GM18499 (cell line): ENCODE measurements at regions not wholly inside any gene's neighbourhood (a gene's known extent, or its start where the extent isn't known, plus 50 kb on each side); places are given as distances from the start of the nearest gene placed in this dataset.
"Not testable (repeated sequence)": the region's sequence is repeated elsewhere in the genome, so short reads cannot be mapped to it uniquely, and the experiment has no call there.

Experiments used
- ATAC-seq: cut with Tn5 transposase; IDR thresholded peaks from one replicate; pipeline ENCODE4 v1.9.1; 2021; ENCODE audit warnings: moderate number of reproducible peaks; ENCODE audit not compliant: insufficient read depth, unreplicated experiment

DNA sequence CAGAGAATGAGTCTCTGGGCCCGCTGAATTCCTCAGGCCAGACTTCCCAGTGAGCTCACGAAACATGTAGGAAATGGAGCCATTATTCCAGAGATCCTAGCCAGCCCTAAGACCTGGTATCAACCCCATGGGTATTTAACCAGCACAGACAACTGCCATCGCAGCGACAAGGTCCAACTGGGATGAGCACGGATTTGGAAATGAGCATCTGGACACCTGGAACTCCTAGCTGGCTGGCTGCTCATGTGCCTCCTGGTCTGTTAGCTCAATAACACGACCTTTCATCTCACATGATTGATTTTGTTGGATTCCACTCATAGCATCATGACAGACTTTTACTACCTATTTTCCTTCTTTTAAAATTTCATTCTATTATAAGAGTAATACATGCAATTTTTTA is 51.0 kb downstream of the POU3F3 start:
- ATAC-seq = no peak

- ATAC-seq = no peak
Measured at GRCh38 chr2:104909317-104909716, 55.4 kb downstream of the POU3F3 start.

GRCh38 chr2:104914509-104914908 is 60.6 kb downstream of the POU3F3 start:
- no peak for ATAC-seq

DNA sequence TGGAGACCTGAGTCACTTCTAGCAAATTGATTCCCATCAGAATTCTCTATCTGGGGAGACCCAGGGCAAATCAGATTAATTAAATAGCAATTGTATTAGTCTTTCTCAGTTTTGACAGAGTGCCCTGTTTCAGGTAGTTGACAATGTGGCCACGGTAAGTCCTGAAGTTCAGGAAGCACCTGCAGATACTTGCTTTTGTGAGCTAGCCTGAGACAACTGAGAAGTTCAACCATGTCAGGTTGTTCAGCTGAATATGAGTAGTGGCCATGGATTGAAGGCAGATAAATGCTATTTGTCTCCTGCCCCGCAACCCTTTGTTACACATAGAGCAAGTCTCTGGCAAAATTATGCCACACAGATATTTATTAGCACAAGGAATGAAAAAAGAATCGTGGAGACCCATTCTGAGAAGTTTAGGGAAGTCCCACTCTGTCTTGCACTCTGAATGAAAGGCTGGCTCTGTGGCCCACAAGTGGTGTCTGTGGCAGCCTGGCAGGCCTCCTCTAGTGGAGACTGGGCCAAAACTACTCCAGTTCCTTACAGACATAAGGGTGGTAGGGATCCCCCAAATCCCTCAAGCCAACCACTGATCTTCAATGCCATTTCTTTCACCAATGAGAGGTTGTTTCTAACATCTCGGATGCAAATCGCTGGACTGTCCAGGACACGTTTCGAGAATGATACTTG is 61.3 kb downstream of the POU3F3 start:
- no peak for ATAC-seq

GRCh38 chr2:104919127-104919526 is 65.2 kb downstream of the POU3F3 start:
- ATAC-seq = no peak

DNA sequence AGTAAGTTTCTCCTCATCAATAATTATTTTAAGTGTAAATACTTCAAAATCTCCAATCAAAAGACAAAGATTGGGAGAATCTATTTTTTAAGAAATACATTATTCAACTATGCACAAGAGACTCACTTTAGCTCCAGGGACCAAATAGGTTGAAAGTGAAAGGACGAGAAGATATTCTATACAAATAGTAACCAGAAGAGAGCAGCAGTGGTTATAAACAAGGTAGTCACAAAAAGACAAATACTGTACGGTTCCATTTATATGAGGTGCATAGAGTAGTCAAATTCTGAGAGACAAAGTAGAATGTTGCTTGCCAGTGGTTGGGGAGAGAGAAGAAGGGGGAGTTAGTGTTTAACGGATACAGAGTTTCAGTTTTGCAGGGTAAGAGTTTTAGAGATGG is 69.8 kb downstream of the POU3F3 start:
- no peak for ATAC-seq

DNA sequence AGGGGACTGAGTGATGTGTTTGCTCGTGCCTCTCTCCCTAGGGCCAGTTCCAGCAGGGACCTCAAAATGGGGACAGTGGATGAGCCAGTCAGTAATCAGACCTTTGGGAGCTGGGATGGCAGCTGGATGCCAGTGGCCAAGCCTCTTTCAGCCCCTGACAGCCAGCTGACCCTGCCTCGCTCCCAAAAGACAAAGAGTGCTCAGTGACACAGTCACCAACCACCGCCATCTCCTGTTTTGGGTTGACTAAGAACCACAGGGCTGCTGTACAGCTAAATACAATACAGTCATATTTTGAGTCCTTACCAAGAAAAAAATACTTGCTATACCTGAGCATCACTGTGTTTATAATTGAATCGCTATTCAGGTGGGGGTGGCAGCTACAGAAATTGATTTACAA is 75.7 kb downstream of the POU3F3 start:
- no peak for ATAC-seq

- ATAC-seq = no peak
Measured at GRCh38 chr2:104930732-104931131, 76.8 kb downstream of the POU3F3 start.

GRCh38 chr2:104932243-104932642 is 78.3 kb downstream of the POU3F3 start:
- ATAC-seq = no peak

DNA sequence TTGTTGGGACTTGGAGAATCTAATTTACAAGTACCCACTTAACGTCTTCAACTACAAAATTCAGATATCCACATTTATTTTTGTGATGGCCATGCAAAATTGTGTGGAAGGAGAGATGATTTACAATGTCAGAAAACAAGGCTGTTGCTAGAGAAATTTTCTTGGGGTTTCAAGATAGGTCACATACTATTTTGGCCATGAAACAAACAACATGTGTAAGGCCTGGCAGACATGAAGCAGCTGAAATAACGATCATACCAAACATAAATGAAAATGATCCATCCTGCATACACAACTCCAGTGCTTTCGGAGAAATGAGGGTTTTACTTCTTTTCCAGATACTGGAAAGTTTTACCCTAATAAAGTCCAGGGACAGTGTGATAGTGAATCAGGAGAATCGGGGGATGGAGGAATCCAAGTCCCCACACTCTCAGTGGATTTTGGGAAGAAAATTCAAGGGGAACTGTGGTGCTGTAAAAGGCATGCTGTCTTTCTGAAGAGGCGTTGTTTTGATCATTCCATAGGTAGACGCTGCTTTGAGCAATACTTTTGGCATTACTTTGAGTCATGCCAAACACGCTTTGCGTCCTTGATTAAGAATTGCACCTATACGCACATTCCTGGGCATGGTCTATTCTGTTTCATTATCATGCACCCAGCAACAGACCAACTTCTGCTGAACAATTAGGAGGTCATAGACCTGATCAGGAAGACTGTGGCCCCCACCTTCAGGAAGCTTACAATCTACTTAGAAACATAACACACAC is 79.4 kb downstream of the POU3F3 start:
- ATAC-seq = no peak

- no peak for ATAC-seq
Measured at GRCh38 chr2:104936527-104936926, 82.6 kb downstream of the POU3F3 start.

- ATAC-seq = peak; percentile 96
Measured at GRCh38 chr2:104938231-104938941, 84.5 kb downstream of the POU3F3 start.

DNA sequence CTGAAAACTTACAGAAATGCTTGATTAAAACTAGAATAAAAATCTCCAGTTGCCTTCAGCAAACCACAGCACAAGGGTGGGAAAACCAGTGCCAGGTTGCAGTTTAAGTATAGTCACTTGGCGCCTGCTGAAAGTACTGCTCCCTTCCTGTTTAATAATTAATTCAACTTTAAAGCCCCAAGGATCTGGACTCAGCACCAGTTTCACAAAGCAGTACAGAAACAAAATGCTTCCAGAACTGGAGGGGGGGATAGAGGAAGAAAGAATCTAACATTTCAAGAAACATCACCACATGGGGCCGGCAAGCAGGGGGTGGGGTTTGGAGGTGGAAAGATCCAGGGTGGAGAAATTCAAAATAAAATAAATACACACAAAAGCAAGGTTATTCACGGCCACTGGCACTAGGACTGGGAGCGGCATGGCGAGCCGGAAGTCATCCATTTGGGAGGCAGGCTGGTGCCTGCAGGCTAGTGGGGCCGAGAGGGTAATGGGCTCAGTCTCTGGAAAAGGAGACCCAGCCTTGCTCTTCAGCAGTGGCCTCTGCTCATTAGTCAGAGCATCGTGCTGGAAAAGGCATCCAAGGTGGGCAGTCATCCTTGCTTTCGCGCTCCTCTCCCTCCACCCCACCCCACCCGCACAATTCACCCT is 85.8 kb downstream of the POU3F3 start:
- ATAC-seq = no peak

DNA sequence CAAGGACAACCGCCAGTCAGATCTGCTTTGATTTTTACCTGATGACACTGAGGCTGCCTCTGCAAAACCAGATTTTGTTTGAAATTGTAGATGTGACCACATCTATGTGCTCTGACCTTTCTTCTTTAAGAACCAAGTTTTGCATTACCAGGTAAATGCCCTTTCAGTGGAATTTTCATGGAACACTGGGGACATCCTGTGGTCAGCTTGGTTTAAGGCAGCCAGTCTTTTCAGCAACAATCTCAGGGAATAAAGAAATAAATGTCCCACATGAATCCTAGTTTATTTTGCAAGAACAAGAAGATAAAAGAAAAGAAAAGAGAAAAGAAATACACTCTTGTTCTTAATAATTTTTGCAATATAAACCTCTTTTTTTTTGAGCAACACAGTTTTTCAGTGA is 90.6 kb downstream of the POU3F3 start:
- no peak for ATAC-seq

DNA sequence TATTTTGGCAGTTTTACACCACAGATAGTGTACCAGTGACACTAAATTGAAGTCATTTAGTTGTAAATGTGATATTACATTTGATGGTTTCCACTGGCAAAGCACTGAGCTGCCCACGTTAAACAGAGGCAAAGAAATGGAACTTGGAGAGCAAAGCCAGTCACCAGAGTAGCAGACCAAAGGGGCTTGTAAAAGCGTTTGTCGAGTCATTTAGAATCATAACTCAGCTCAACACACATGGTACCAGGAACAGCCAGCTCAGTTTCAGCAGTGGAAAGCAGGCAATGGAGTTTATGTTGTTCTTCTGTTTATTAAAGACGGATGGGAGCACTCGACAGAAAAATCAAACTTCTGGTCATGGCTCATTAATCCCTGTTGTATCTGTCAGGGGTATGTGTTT is 91.2 kb downstream of the POU3F3 start:
- no peak for ATAC-seq

DNA sequence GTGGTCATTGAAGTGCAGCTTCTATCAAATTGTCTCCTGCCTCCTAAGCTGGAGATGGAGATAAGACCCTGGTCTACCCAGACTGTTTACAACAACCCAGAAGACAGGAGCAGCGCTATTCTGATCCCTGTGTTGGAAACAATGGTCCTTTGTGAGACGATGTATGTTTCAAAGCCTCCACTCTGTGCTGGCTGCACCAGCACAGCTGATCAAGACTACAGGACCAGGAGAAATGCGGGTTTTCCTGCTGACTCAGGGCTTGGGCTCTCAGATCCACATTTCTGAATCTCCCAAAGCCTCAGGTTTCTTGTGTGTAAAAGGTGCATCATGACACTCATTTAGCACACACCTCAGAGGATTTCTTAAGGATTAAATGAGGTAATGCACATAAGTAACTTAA is 92.0 kb downstream of the POU3F3 start:
- no peak for ATAC-seq

- not testable (repeated sequence) for ATAC-seq
Measured at GRCh38 chr2:104947456-104947855, 90.4 kb upstream of the MRPS9 start.

GRCh38 chr2:104952976-104953375 is 84.9 kb upstream of the MRPS9 start:
- no peak for ATAC-seq

GRCh38 chr2:104965900-104966299 is 72.0 kb upstream of the MRPS9 start:
- ATAC-seq = no peak

- no peak for ATAC-seq
Measured at GRCh38 chr2:104969564-104969963, 68.3 kb upstream of the MRPS9 start.

DNA sequence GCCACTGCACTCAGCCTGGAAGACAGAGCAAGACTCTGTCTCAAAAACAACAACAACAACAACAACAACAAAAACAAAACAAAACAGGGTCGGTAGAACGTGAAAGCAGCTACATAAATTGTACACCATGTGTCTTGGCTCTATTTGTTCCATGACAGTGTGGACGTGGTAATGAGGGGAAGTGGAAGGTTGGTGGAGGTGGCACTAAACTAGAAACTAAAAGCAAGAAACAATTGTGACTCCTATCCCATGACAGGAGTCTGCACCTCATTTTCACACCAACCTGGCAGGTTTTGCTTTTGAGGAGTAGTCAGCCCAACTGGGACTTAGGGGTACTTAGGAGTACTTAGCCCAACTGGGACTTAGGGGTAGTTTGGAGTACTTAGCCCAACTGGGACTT is 62.5 kb upstream of the MRPS9 start:
- no peak for ATAC-seq
